ENCODE measurements at regions not wholly inside any gene's neighbourhood (a gene's known extent, or its start where the extent isn't known, plus 50 kb on each side); places are given as distances from the start of the nearest gene placed in this dataset.

DNA sequence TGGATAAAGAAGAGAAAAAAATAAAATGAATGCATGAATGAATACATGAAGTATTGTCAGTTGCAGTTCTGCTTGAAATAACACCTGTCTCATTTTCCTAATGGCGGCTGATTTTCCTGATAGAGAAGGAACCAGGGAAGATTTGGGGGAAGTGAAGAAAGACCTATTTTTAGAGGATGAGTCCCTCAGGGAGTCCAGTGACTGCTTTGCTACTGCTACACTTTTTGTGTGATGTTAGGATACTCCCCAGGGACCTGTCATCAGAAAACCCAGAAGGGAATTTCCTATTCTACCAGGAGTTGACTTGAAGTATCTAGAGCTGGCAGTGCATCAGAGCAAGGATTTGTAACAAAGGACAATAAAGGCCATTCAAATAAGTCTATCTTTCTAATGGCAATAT, 114.8 kb downstream of the MAB21L3 start:
- Histone ChIP-seq H2BK12ac (ENCODE audit: insufficient read length, low read depth, low read length) (no peak overlapping the region), H3K4me1 (ENCODE audit: insufficient read depth, low read length) (no peaks in the 10 kb centered on the region), H3K27ac (ENCODE audit: insufficient read length, low read depth, low read length) (no peak overlapping the region), H3K27me3 (ENCODE audit: insufficient read depth, low read length) (no peaks in the 10 kb centered on the region), H3K9ac (ENCODE audit: extremely low read depth, insufficient read length, low read length) (no peak overlapping the region), H3K23me2 (ENCODE audit: insufficient read length, low read depth, low read length, poor library complexity, severe bottlenecking) (no peaks in the 10 kb centered on the region), H3K18ac (ENCODE audit: insufficient read length, low read depth, low read length) (no peak overlapping the region), H3K79me1 (ENCODE audit: insufficient read depth, low read depth, low read length, poor library complexity, severe bottlenecking) (no peaks in the 10 kb centered on the region), H4K5ac (ENCODE audit: insufficient read length, low read depth, low read length) (no peak overlapping the region), H2AK5ac (ENCODE audit: insufficient read length, low read length) (no peak overlapping the region), H2AFZ (ENCODE audit: low read length) (no peak overlapping the region), H3K56ac (ENCODE audit: insufficient read length, low read depth, low read length) (no peak overlapping the region), H2BK5ac (ENCODE audit: insufficient read length, low read length) (no peak overlapping the region), H2BK15ac (ENCODE audit: low read depth, low read length) (no peak overlapping the region), H3K4ac (ENCODE audit: low read depth, low read length) (no peak overlapping the region), H3K23ac (ENCODE audit: insufficient read length, low read depth, low read length) (no peak overlapping the region), H2BK20ac (ENCODE audit: low read depth, low read length, poor library complexity, severe bottlenecking) (no peak overlapping the region), H4K8ac (replicated peaks; ENCODE audit: insufficient read length, low read depth, low read length) (no peak overlapping the region), H3K9me3 (ENCODE audit: control insufficient read depth, low read depth, low read length) (no peaks in the 10 kb centered on the region), H4K20me1 (ENCODE audit: control insufficient read depth, insufficient read depth, insufficient read length) (no peaks in the 10 kb centered on the region), H3K4me2 (ENCODE audit: insufficient read depth, insufficient read length, low read length) (no peak overlapping the region), H3K79me2 (ENCODE audit: insufficient read depth, low read length) (no peaks in the 10 kb centered on the region), H3K14ac (ENCODE audit: insufficient read depth, low read length) (no peak overlapping the region), H2BK120ac (ENCODE audit: low read depth, low read length, poor library complexity, severe bottlenecking) (no peak overlapping the region), H4K91ac (ENCODE audit: insufficient read length, low read depth, low read length) (no peak overlapping the region), H3T11ph (ENCODE audit: low read length) (no peak overlapping the region)
- Mint-ChIP-seq H3K36me3 (ENCODE audit: insufficient read depth in 1 of 3, low read depth in 3 of 3) (no peaks in the 10 kb centered on the region), H3K4me1 (peaks cover 12 to 14% of the 10 kb centered on the region in 2 experiments), H3K27me3 (ENCODE audit: low read depth) (no peaks in the 10 kb centered on the region; the same call in 1 of the 2 replicates), H3K27ac (no peak overlapping the region), H3K4me3 (no peak overlapping the region), H3K9me3 (no peaks in the 10 kb centered on the region)
- TF ChIP-seq, protein P1, sequence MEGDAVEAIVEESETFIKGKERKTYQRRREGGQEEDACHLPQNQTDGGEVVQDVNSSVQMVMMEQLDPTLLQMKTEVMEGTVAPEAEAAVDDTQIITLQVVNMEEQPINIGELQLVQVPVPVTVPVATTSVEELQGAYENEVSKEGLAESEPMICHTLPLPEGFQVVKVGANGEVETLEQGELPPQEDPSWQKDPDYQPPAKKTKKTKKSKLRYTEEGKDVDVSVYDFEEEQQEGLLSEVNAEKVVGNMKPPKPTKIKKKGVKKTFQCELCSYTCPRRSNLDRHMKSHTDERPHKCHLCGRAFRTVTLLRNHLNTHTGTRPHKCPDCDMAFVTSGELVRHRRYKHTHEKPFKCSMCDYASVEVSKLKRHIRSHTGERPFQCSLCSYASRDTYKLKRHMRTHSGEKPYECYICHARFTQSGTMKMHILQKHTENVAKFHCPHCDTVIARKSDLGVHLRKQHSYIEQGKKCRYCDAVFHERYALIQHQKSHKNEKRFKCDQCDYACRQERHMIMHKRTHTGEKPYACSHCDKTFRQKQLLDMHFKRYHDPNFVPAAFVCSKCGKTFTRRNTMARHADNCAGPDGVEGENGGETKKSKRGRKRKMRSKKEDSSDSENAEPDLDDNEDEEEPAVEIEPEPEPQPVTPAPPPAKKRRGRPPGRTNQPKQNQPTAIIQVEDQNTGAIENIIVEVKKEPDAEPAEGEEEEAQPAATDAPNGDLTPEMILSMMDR (conservative IDR thresholded peaks at IDR 0.05), result no peak
- no peak for DNase-seq
- WGBS (ENCODE audit: extremely low coverage, insufficient read length, low lambda C conversion rate), result no CpG with 5 or more reads among the region's 1 CpG
